ENCODE measurements at regions not wholly inside any gene's neighbourhood (a gene's known extent, or its start where the extent isn't known, plus 50 kb on each side); places are given as distances from the start of the nearest gene placed in this dataset.

DNA sequence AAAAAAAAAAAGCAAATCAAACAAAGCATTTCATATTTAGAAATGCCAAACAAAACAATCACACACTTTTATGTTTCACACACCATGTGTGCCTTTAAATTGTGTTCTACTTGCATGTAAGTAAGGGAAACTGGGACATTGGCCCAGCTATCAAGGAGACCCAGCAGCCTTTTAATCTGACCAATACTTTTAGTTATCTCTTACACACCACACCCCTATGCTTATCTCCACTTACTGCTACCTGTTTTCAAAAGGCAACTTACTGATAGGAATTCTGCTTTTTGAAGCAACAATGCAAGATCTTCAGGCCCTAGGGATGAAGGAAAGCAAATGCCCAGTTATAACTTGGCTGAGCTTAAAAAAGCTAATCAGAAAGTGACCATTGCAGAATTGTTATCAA lies 1244.8 kb upstream of the SORCS1 start:
- Histone ChIP-seq H3K9ac (no peak overlapping the region), H3K79me2 (ENCODE audit: insufficient read depth) (no peaks in the 10 kb centered on the region), H3K4me3 (no peak overlapping the region), H3K4me2 (ENCODE audit: unreplicated experiment) (no peak overlapping the region), H3K27me3 (replicated peaks; ENCODE audit: insufficient read depth) (no peaks in the 10 kb centered on the region), H2AFZ (no peak overlapping the region), H3F3A (ENCODE audit: insufficient read depth) (no peaks in the 10 kb centered on the region), H3K4me1 (ENCODE audit: insufficient read depth) (no peaks in the 10 kb centered on the region), H4K20me1 (ENCODE audit: insufficient read depth) (no peaks in the 10 kb centered on the region), H3K36me3 (ENCODE audit: low read depth) (no peaks in the 10 kb centered on the region), H3K9me2 (ENCODE audit: insufficient read depth) (no peaks in the 10 kb centered on the region; the same call in 1 of the 2 replicates), H3K9me3 (ENCODE audit: low read depth) (no peaks in the 10 kb centered on the region), H3K27ac (no peak overlapping the region)
- TF ChIP-seq EZH2 (IDR thresholded peaks at IDR 0.05; ENCODE audit: insufficient read depth, poor library complexity, severe bottlenecking) (no peak), EZH2phosphoT487 (IDR thresholded peaks at IDR 0.05; ENCODE audit: insufficient read depth, low read depth) (no peak)
- no peak for DNase-seq
- in situ Hi-C loops (cut with MboI) = no loop called here

DNA sequence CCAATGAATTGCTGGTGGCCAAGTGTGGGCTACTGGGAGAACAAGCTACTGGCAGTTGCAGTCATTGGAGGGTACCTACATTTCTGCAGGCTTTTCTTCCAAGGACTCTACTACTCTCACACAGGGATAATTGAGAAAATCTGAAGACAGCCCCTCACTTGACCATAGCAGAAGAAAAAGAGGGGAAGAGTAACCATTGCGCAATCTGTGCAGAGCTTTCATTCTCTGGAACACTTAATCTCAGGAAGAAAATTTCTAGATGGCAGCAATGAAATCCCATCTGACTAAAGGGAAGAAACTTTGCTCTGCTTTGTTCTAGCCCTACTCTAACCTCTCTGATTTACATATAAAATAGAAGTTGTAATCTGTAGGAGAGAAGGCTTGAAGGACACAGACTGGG lies 1239.6 kb upstream of the SORCS1 start:
- Histone ChIP-seq H3K36me3 (ENCODE audit: low read depth) (no peaks in the 10 kb centered on the region), H3K4me3 (no peak overlapping the region), H3F3A (ENCODE audit: insufficient read depth) (no peaks in the 10 kb centered on the region), H3K27me3 (replicated peaks; ENCODE audit: insufficient read depth) (no peaks in the 10 kb centered on the region), H3K79me2 (ENCODE audit: insufficient read depth) (no peaks in the 10 kb centered on the region), H3K9me3 (ENCODE audit: low read depth) (no peaks in the 10 kb centered on the region), H3K4me1 (ENCODE audit: insufficient read depth) (no peaks in the 10 kb centered on the region), H3K9me2 (ENCODE audit: insufficient read depth) (no peaks in the 10 kb centered on the region; the same call in 1 of the 2 replicates), H3K4me2 (ENCODE audit: unreplicated experiment) (no peak overlapping the region), H3K9ac (no peak overlapping the region), H4K20me1 (ENCODE audit: insufficient read depth) (no peaks in the 10 kb centered on the region), H3K27ac (no peak overlapping the region), H2AFZ (no peak overlapping the region)
- in situ Hi-C loops (cut with MboI) = no loop called here
- no peak for DNase-seq
- TF ChIP-seq EZH2 (IDR thresholded peaks at IDR 0.05; ENCODE audit: insufficient read depth, poor library complexity, severe bottlenecking) (no peak), EZH2phosphoT487 (IDR thresholded peaks at IDR 0.05; ENCODE audit: insufficient read depth, low read depth) (no peak)
- 92 to 100% methylated on average over 1 of the region's 1 CpG for WGBS, 2 experiments (ENCODE audit: low coverage in 1 of 2, low lambda C conversion rate in 2 of 2, missing lambda C conversion rate in 2 of 2)

DNA sequence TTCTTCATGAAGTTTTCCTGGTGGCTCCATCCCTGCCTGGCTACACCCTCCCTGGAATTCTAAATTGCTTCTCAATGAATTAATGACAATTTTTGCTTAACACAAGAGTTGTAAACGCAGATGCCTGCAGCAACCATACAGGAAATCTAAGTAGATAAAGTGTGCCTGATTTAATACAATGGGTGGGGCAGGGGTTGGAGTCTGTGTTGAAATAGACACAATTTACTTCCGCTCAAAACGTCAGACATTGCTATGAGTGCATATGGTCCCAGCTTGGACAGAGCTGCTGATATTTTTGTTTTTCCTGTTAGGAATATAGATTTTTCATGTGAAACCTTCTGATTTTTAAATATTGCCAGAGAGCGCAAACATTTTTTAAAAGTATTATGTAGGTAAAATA lies 1235.0 kb upstream of the SORCS1 start:
- Histone ChIP-seq H3F3A (ENCODE audit: insufficient read depth) (no peaks in the 10 kb centered on the region), H3K27ac (no peak overlapping the region), H3K4me2 (ENCODE audit: unreplicated experiment) (no peak overlapping the region), H2AFZ (no peak overlapping the region), H3K9me2 (ENCODE audit: insufficient read depth) (no peaks in the 10 kb centered on the region), H3K9ac (no peak overlapping the region), H3K27me3 (replicated peaks; ENCODE audit: insufficient read depth) (no peaks in the 10 kb centered on the region), H3K4me3 (no peak overlapping the region), H3K4me1 (ENCODE audit: insufficient read depth) (no peaks in the 10 kb centered on the region), H3K9me3 (ENCODE audit: low read depth) (no peaks in the 10 kb centered on the region), H3K36me3 (ENCODE audit: low read depth) (no peaks in the 10 kb centered on the region), H3K79me2 (ENCODE audit: insufficient read depth) (no peaks in the 10 kb centered on the region), H4K20me1 (ENCODE audit: insufficient read depth) (no peaks in the 10 kb centered on the region)
- no peak for DNase-seq
- 72 to 75% methylated on average over 4 of the region's 4 CpGs for WGBS, 2 experiments (ENCODE audit: low coverage in 1 of 2, low lambda C conversion rate in 2 of 2, missing lambda C conversion rate in 2 of 2)
- TF ChIP-seq EZH2 (IDR thresholded peaks at IDR 0.05; ENCODE audit: insufficient read depth, poor library complexity, severe bottlenecking) = no peak
- no peak for TF ChIP-seq EZH2phosphoT487 (IDR thresholded peaks at IDR 0.05; ENCODE audit: insufficient read depth, low read depth)
- in situ Hi-C loops (cut with MboI) = no loop called here

DNA sequence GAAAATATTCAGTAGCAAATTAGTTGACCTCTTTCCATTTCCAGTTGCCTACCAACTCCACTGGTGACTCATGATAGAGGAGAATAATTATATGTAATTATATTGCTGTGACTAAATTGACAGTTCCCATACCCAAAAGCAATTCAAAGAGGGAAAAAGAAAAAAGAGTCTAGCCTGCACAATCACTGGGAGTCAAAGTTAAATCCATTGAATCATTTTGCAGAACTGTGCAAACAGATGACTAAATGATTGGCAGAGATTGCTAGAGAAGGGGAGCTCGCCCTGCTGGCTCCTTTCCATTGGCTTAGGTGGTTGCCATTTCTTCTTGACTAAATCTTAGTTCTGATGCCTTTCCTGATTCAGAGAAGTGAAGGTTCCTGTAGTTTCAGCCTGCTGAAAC lies 1228.6 kb upstream of the SORCS1 start:
- H3K36me3 ChIP-seq (ENCODE audit: low read depth) = no peaks in the 10 kb centered on the region
- peak overlapping the region; percentile 60 for H3K27ac ChIP-seq
- no peak overlapping the region for H3K4me3 ChIP-seq
- H3F3A ChIP-seq (ENCODE audit: insufficient read depth) = peaks cover 34% of the 10 kb centered on the region
- H3K27me3 ChIP-seq (replicated peaks; ENCODE audit: insufficient read depth) = no peaks in the 10 kb centered on the region
- H4K20me1 ChIP-seq (ENCODE audit: insufficient read depth) = no peaks in the 10 kb centered on the region
- no peaks in the 10 kb centered on the region for H3K79me2 ChIP-seq (ENCODE audit: insufficient read depth)
- 4 to 8% methylated on average over 1 of the region's 1 CpG for WGBS, 2 experiments (ENCODE audit: low coverage in 1 of 2, low lambda C conversion rate in 2 of 2, missing lambda C conversion rate in 2 of 2)
- no peak overlapping the region for H2AFZ ChIP-seq
- peak; percentile 80 for DNase-seq
- H3K9me3 ChIP-seq (ENCODE audit: low read depth) = no peaks in the 10 kb centered on the region
- in situ Hi-C loops (cut with MboI) = no loop called here
- H3K4me2 ChIP-seq (ENCODE audit: unreplicated experiment) = peak overlapping the region; percentile 47
- peaks cover 43% of the 10 kb centered on the region for H3K4me1 ChIP-seq (ENCODE audit: insufficient read depth)
- no peaks in the 10 kb centered on the region for H3K9me2 ChIP-seq (ENCODE audit: insufficient read depth)
- no peak overlapping the region for H3K9ac ChIP-seq
- TF ChIP-seq EZH2 (IDR thresholded peaks at IDR 0.05; ENCODE audit: insufficient read depth, poor library complexity, severe bottlenecking) = no peak
- no peak for TF ChIP-seq EZH2phosphoT487 (IDR thresholded peaks at IDR 0.05; ENCODE audit: insufficient read depth, low read depth)

- peak; percentile 82 for DNase-seq
- no peaks in the 10 kb centered on the region for H3K79me2 ChIP-seq (ENCODE audit: insufficient read depth)
- no peaks in the 10 kb centered on the region for H4K20me1 ChIP-seq (ENCODE audit: insufficient read depth)
- H3K9ac ChIP-seq = no peak overlapping the region
- no peak overlapping the region for H3K4me3 ChIP-seq
- TF ChIP-seq EZH2 (IDR thresholded peaks at IDR 0.05; ENCODE audit: insufficient read depth, poor library complexity, severe bottlenecking) (no peak), EZH2phosphoT487 (IDR thresholded peaks at IDR 0.05; ENCODE audit: insufficient read depth, low read depth) (no peak)
- H3F3A ChIP-seq (ENCODE audit: insufficient read depth) = peaks cover 34% of the 10 kb centered on the region
- no peaks in the 10 kb centered on the region for H3K9me2 ChIP-seq (ENCODE audit: insufficient read depth)
- H2AFZ ChIP-seq = no peak overlapping the region
- H3K27me3 ChIP-seq (replicated peaks; ENCODE audit: insufficient read depth) = no peaks in the 10 kb centered on the region
- in situ Hi-C loops (cut with MboI) = no loop called here
- peak overlapping the region; percentile 60 for H3K27ac ChIP-seq
- peaks cover 43% of the 10 kb centered on the region for H3K4me1 ChIP-seq (ENCODE audit: insufficient read depth)
- WGBS, 2 experiments (ENCODE audit: low coverage in 1 of 2, low lambda C conversion rate in 2 of 2, missing lambda C conversion rate in 2 of 2) = 0% methylated on average over 1 of the region's 1 CpG
- no peaks in the 10 kb centered on the region for H3K9me3 ChIP-seq (ENCODE audit: low read depth)
- no peaks in the 10 kb centered on the region for H3K36me3 ChIP-seq (ENCODE audit: low read depth)
- peak overlapping the region; percentile 47 for H3K4me2 ChIP-seq (ENCODE audit: unreplicated experiment)
Observed at GRCh38 chr10:108392286-108392685, 1227.8 kb upstream of the SORCS1 start.

Data from GM23248 (cell line).